HG02623 (cell line): ENCODE measurements at regions not wholly inside any gene's neighbourhood (a gene's known extent, or its start where the extent isn't known, plus 50 kb on each side); places are given as distances from the start of the nearest gene placed in this dataset.

ENCODE experiments used
- ATAC-seq: cut with Tn5 transposase; IDR thresholded peaks from one replicate; pipeline ENCODE4 v1.9.1; 2021; ENCODE audit warnings: moderate library complexity; ENCODE audit not compliant: unreplicated experiment

GRCh38 chr2:107202962-107203591, 317.1 kb upstream of the ST6GAL2 start:
- no peak for ATAC-seq

GRCh38 chr2:107215401-107216350, 329.7 kb upstream of the ST6GAL2 start:
- ATAC-seq: no peak

GRCh38 chr2:107218208-107218607, 332.2 kb upstream of the ST6GAL2 start:
- no peak for ATAC-seq

- ATAC-seq: no peak
Observed at GRCh38 chr2:107222466-107222865, 336.5 kb upstream of the ST6GAL2 start.

GRCh38 chr2:107235491-107236254, 349.7 kb upstream of the ST6GAL2 start:
- no peak for ATAC-seq

GRCh38 chr2:107242811-107243210, 356.8 kb upstream of the ST6GAL2 start:
- ATAC-seq: no peak

GRCh38 chr2:107248932-107249331, 363.0 kb upstream of the ST6GAL2 start:
- no peak for ATAC-seq

- ATAC-seq: no peak
Observed at GRCh38 chr2:107255744-107256143, 369.8 kb upstream of the ST6GAL2 start.

- no peak for ATAC-seq
Observed at GRCh38 chr2:107258531-107259407, 372.8 kb upstream of the ST6GAL2 start.

- no peak for ATAC-seq
Observed at GRCh38 chr2:107259408-107260195, 373.6 kb upstream of the ST6GAL2 start.

GRCh38 chr2:107263628-107264027, 377.7 kb upstream of the ST6GAL2 start:
- ATAC-seq: no peak

GRCh38 chr2:107264184-107264583, 378.2 kb upstream of the ST6GAL2 start:
- no peak for ATAC-seq

- ATAC-seq: no peak
Observed at GRCh38 chr2:107266555-107266954, 380.6 kb upstream of the ST6GAL2 start.

GRCh38 chr2:107267086-107267485, 381.1 kb upstream of the ST6GAL2 start:
- no peak for ATAC-seq

- ATAC-seq: no peak
Observed at GRCh38 chr2:107276034-107276433, 390.1 kb upstream of the ST6GAL2 start.

- ATAC-seq: no peak
Observed at GRCh38 chr2:107278672-107279071, 392.7 kb upstream of the ST6GAL2 start.

- no peak for ATAC-seq
Observed at GRCh38 chr2:107281637-107282036, 395.7 kb upstream of the ST6GAL2 start.

- ATAC-seq: no peak
Observed at GRCh38 chr2:107282135-107282534, 396.2 kb upstream of the ST6GAL2 start.

GRCh38 chr2:107285621-107286299, 399.8 kb upstream of the ST6GAL2 start:
- ATAC-seq: no peak
